ENCODE measurements at regions not wholly inside any gene's neighbourhood (a gene's known extent, or its start where the extent isn't known, plus 50 kb on each side); places are given as distances from the start of the nearest gene placed in this dataset.

- TF ChIP-seq GATA1 (IDR thresholded peaks at IDR 0.05; ENCODE audit: low read depth, low read length) (no peak), POLR2A (IDR thresholded peaks at IDR 0.05; ENCODE audit: low read length) (no peak)
These were observed 488.3 kb upstream of the ALCAM start for GRCh38 chr3:104878395-104878794.
